ENCODE measurements at regions not wholly inside any gene's neighbourhood (a gene's known extent, or its start where the extent isn't known, plus 50 kb on each side); places are given as distances from the start of the nearest gene placed in this dataset.

GRCh38 chr7:46175221-46175620, 254.1 kb upstream of the IGFBP3 start:
- no peak for DNase-seq

GRCh38 chr7:46174196-46174580, 253.1 kb upstream of the IGFBP3 start:
- no peak for DNase-seq

DNA sequence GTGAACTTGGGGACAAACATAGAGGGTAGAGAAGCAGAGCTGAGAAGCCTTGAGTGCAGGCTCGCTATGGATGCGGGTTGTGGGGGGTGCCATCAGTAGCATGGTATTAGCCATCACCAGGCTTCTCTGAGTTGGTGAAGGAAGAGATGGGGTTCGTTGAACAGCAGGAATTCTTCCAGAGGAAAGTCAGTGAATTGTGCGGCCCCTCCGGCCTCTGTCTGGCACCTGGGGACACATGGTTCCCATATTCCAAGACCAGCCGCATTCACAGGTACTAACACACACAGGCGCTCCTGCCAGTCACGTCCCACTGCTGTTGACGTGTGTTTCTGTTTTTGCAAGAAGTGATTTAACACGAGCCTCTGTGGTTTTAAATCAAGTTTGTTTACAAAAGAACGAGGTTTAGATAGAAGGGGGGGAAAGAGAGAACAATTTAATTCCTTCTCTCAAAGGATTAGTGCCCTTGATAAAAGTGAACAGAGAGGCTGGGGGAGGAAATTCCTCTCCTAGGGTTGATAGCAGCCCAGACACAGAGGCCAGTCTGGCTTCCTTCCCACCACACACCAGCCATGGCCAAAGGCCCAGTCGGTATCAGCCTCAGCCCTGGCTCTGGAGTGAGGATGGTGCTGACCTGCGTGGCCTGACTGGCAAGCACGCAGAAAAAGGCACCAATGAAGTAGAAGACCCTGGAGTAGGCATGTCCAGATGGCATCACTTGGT, 252.6 kb upstream of the IGFBP3 start:
- no peak for DNase-seq

DNA sequence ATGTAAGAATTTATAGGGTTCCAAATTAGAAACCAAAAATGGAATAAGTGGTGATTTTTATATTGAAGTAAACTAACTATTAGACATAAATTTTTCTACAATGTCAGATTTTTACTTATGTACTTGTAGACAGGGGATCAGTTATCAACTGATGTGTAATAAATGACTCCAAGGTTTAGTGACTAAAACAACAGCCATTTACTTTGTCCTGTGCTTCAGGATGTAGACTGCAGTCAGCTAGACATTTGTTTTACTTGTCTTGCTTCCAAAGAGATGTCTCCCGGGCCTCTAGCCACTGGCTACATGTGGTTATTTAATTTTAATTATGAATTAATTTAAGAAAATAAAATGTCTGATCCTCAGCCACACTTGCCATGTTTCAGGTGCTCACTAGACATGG, 249.7 kb upstream of the IGFBP3 start:
- DNase-seq: no peak

GRCh38 chr7:46170021-46170420, 248.9 kb upstream of the IGFBP3 start:
- no peak for DNase-seq

DNA sequence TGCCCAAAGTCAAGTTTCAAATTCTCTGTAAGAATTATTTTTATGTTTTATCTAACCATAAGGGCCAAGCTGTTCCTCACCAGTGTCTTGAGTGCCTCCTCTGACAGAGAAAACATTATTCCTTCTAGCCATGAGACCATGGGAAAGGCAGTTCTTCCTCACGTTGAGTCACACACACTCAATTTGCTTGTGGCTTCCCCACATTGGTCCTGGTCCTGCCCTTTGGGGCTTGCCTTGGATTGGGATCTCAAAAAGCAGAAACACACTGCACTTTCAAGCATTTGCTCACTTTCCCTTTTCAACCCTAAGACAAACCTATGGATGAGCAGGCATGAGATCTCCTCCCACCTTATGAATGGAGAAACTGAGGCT, 248.3 kb upstream of the IGFBP3 start:
- DNase-seq: no peak

DNA sequence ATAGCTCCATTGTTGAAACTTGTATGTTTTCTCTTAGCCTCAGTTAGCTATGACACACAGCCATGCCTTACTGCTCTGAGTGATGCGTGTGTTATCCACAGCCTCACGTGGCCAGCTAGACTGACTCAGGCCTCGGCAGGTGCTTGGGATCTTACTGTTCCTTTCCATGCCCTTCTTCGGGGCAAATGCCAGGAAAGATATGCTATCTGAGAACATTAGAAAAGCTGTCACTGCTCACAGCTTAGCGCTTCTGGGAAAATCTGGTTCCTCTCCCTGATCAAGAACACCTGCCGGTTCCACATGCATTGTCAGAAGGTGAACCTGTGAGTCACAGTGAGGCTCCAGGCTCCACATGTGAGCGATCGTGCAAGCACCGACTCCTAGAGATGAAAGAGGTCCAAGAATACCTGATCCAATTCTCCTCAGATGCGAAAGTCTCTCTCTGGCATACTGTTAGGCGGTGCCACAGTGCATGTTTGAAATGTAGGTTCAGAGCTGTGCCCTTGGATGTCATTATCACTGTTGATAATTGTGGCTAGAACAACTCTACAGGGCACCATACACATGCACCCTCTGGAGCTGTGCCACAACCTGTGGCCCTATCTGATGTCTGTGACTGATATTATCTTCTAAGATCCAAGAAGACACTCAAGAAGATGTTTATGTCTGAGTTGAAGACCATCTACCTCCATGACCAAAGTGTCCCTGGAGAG, 247.8 kb upstream of the IGFBP3 start:
- DNase-seq: no peak

DNA sequence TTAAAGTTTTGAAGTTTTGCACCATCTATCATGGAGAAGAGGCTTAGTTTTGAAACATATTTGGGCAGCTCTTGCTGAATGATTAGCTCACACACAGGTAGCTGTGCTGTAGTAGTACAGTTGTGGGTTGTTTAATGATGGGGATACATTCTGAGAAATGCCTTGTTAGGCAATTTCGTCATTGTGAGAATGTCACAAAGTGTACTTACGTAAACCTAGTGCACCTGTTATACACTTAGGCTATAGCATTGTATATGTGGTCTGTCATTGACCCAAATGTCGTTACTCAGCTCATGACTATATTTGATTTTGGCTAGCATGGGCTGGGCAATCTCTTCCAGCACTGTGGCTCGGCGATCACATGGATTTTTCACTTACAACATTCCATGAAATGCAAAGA, 247.2 kb upstream of the IGFBP3 start:
- DNase-seq: no peak

DNA sequence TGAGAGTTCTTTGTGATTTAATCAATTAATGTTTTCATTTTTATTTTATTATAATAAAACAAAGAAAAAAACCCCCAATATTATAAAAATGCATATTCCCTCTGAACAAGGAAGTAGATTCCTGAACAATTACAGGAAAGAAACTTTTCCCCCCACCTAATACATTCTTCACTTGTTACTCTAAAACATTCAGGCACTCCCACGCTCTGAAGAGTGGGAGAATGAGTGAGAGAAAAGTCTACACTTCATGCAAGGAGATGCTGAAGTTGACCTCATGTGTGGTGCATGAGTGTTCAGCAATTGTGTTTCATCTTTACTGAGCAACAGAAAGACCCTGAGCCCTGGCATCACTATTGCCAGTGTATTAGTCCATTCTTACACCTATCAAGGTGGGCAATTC, 244.2 kb upstream of the IGFBP3 start:
- DNase-seq: no peak

DNA sequence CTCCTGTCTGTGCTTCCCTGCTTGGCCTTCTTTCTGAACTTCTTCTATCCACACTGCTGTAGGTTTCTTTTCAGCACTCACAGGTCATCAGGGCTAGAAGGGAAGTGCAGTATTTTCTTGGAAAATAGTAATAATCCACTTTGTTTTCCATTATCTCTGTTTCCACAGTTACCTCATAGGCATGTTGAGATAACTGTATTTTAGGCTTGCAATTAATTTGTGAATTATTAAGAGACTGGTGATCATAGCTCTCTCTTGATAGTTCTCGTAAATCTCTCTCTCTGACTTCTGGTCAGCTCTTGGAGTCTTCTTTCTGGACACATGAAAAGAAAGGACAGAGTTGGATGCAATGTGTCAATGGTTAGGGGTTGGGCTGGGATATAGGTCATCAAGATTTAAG, 243.6 kb upstream of the IGFBP3 start:
- no peak for DNase-seq

DNA sequence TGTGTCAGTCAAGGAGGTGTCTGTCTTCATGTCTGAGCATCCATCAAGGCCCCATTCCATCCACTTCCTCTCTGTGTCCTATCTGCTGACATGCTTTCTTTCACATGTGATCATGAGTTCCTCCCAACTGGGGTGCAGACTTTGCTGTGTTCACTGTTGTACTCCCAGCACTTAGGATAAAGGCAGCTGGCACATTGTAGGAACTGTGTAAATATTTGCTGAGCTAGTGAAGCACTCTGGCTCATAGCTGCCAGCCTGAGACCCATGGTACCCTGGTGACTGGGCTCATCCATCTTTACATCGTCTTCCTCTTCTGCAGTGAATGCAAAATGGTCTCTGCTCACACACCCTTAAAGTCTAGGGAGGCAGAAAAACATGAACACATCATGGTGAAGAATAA, 242.2 kb upstream of the IGFBP3 start:
- DNase-seq: no peak

GRCh38 chr7:46162609-46163008, 241.5 kb upstream of the IGFBP3 start:
- DNase-seq: no peak

DNA sequence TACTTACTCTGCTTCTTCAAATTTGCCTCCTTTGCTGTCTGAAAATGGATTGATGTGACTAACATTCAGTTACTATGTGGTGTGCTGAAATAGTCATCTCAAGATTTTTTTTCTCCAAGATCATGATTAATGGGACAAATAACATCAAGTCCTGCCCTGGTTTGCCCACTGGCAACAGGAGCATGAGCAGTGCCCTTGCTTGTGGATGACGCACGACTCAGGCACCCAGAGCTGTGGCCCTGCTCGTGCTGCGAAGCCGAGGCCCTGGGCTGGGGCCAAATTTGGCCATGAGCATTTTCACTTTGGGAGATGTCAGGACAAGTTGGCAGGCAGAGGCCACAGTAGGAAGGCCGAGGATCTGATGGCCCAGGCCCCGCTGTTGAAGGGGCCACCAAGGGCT, 239.8 kb upstream of the IGFBP3 start:
- no peak for DNase-seq

- DNase-seq: no peak
These were observed 236.9 kb upstream of the IGFBP3 start for GRCh38 chr7:46157931-46158330.

GRCh38 chr7:46157404-46157803, 236.3 kb upstream of the IGFBP3 start:
- DNase-seq: no peak

- DNase-seq: no peak
These were observed 235.8 kb upstream of the IGFBP3 start for GRCh38 chr7:46156853-46157252.

GRCh38 chr7:46156086-46156485, 235.0 kb upstream of the IGFBP3 start:
- no peak for DNase-seq

DNA sequence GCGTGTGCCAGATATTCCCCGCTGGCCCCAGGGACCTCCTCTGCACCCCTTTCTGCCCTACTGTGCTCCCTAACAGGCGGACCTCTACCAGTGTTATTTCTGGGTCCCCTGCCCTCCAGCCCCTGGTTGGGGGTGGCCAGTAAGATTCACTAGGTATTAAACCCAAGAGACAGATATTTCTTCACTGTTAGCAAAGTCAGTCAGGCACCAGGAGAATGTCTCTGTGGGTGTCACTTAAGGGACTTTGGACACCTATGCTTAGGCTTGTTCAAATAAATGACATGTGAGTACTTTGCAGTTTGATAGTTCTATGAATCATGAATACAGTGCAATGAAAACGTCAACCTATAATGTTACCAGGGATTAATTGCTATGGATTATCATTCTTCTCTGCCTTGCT, 234.3 kb upstream of the IGFBP3 start:
- DNase-seq: no peak

DNA sequence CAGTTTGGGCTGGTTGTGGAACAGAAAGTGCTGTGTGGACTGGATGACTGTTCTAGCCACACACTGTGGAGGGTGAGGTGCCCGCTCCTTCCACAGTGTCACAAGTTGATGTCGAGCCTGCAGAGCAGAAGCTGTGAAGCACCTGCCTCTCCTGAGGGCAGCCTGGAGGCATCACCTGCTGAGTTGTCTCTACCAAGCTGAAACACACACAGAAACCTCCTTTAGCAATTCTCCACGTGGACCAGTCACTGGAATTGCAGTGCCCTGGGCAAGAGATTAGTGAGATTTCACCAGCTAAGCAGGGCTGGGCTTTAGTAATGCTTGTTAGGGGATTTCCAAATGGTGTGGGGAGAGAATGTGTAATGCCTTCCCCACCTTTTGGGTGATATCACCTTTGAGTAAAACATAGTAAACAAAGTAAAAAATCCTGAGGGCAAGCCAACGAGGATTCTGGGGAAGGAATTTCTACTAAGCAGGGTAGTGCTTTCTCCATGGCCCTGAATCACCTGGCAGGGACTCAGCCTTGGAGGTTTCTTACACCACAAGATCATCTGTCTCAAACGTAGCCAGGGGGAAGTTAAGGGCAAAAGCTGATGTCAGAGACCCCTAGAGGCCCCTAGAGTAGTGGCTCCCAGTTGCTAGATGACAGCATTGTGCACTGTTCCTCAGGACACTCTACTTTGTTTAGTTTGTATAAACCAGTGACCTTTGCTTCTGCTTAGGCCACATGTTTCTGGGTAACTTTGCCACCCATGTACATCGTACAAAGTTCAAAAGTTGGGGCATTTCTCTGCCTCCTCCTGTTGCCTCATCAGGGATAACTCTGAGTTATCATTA, 233.1 kb upstream of the IGFBP3 start:
- DNase-seq: no peak

DNA sequence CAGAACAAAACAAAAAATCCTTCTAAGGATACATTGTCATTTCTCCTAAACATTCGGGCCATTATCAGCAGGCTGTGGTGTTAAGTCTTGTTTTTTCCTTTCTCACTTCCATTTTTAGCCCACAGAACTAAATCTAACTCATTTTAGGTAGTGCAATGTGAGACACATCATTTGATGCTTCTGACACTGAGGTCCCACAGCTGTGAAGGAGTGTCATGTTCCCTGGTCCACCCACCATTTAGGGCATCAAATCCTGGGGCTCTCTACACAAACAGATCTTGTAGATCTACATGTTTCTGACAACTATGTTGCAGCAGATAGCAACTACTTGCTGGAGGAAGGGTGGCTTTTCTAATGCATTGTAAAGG, 232.5 kb upstream of the IGFBP3 start:
- no peak for DNase-seq

DNA sequence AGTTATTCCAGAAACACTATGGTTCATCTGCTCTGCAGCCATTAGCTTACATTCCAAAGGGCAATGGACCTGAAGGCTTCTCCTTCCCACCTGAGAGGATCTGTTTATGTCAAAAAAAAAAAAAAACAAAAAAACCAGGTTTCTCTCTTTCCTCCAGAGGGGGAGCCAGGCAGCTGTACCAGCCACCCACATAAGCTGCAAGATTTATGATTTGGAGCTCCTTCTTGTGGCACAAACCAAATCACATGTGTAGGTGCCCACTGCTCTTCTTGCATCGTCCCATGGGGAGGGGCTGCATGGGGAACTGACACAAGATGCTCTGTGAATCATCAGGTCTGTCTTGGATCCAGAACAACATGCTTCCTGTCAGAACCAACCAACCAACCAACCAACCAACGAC, 231.6 kb upstream of the IGFBP3 start:
- DNase-seq: no peak

DNA sequence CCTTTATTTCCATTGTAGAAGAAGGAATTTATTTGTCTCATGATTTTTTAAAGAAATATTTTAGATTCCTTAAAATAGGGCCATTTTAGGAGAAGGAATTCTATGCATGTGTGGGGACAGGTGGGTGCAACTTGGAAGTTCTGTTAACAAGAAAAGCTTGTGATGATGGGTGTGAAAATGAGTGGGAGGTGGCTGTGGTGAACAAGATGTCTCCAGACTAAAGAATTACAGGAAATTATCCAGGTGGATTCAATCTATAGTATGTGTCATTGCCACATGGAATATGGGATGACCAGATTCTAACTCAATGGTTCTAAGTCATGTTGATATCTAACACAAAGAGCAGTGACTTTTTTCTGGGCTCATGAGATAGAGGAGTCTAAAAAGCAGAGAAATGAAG, 229.6 kb upstream of the IGFBP3 start:
- DNase-seq: no peak

GRCh38 chr7:46150202-46150601, 229.1 kb upstream of the IGFBP3 start:
- DNase-seq: no peak

GRCh38 chr7:46147871-46148270, 226.8 kb upstream of the IGFBP3 start:
- no peak for DNase-seq

Data from CD4-positive, alpha-beta T cell treated with Interleukin-1 beta for 1 hour (primary cell).